IMR-90 (cell line): ENCODE measurements at regions not wholly inside any gene's neighbourhood (a gene's known extent, or its start where the extent isn't known, plus 50 kb on each side); places are given as distances from the start of the nearest gene placed in this dataset.

Experiments used
- ATAC-seq: fragments of 200-7000 bp; cut with Tn5 transposase; 2 replicates; pipeline ENCODE4 v1.9.1; 2020; ENCODE audit warnings: low read depth, mild to moderate bottlenecking, moderate library complexity
- BruUV-seq: library from RNA; stranded (reverse); fragments of 400-500 nt; replicated peaks from 2 replicates; lab custom pipeline; 2021; lab: Mats Ljungman, UMichigan
- CTCF ChIA-PET: fragments of 300-600 bp; formaldehyde crosslinking; extraction: SDS; loops from one replicate; lab custom pipeline; 2021; ENCODE audit warnings: antibody characterized with exemption; lab: Yijun Ruan, JAX
- POLR2A ChIA-PET: fragments of 300-600 bp; sonication (Branson Sonifier 250); formaldehyde crosslinking; loops from one replicate; lab custom pipeline; 2022; ENCODE audit warnings: antibody characterized with exemption; ENCODE audit not compliant: unreplicated experiment; lab: Charles Lee
- DNase-seq: peaks from one replicate; pipeline ENCODE4 v3.0.0; 2013
- H2AFZ ChIP-seq: replicated peaks from 2 replicates; pipeline ENCODE3; 2013; ENCODE audit warnings: low read length, mild to moderate bottlenecking; ENCODE audit not compliant: poor library complexity
- H2AK5ac ChIP-seq: 2 replicates; pipeline ENCODE4 v1.6.1; 2013; ENCODE audit warnings: low read depth, low read length, inconsistent platforms
- H2AK9ac ChIP-seq: replicated peaks from 2 replicates; pipeline ENCODE3; 2013; ENCODE audit warnings: mild to moderate bottlenecking, low read depth, low read length, moderate library complexity; ENCODE audit not compliant: poor library complexity
- H2BK120ac ChIP-seq: 2 replicates; pipeline ENCODE4 v1.6.1; 2013; ENCODE audit warnings: low read depth, low read length, inconsistent platforms
- H2BK15ac ChIP-seq: 3 replicates; pipeline ENCODE4 v1.6.1; 2013; ENCODE audit warnings: low read depth, low read length, inconsistent platforms
- H2BK20ac ChIP-seq: 2 replicates; pipeline ENCODE4 v1.6.1; 2013; ENCODE audit warnings: low read depth, mild to moderate bottlenecking, inconsistent platforms, low read length, moderate library complexity
- H2BK5ac ChIP-seq: 2 replicates; pipeline ENCODE4 v1.6.1; 2013; ENCODE audit warnings: mild to moderate bottlenecking, low read depth, low read length, inconsistent platforms; ENCODE audit not compliant: poor library complexity, severe bottlenecking
- H3K14ac ChIP-seq: replicated peaks from 2 replicates; pipeline ENCODE4 v1.6.1; 2013; ENCODE audit warnings: low read depth, low read length, inconsistent platforms
- H3K18ac ChIP-seq: 2 replicates; pipeline ENCODE4 v1.6.1; 2013; ENCODE audit warnings: low read depth, low read length, control low read depth
- H3K23ac ChIP-seq: 2 replicates; pipeline ENCODE4 v1.6.1; 2013; ENCODE audit warnings: low read depth, low read length, inconsistent platforms
- H3K27ac ChIP-seq: 2 replicates; pipeline ENCODE4 v1.5.1; 2013; ENCODE audit warnings: mild to moderate bottlenecking, control low read depth, low read length; ENCODE audit not compliant: insufficient read depth
- H3K27me3 ChIP-seq: 2 replicates; pipeline ENCODE4 v1.6.1; 2013; ENCODE audit warnings: low read length; ENCODE audit not compliant: control insufficient read depth, insufficient read depth
- H3K36me3 ChIP-seq: 2 replicates; pipeline ENCODE4 v1.6.1; 2013; ENCODE audit warnings: low read length, mixed read lengths; ENCODE audit not compliant: control insufficient read depth, insufficient read depth
- H3K4ac ChIP-seq: 2 replicates; pipeline ENCODE4 v1.6.1; 2013; ENCODE audit warnings: low read depth, low read length, inconsistent platforms
- H3K4me1 ChIP-seq: 2 replicates; pipeline ENCODE4 v1.6.1; 2013; ENCODE audit warnings: low read length, mixed read lengths; ENCODE audit not compliant: control insufficient read depth, insufficient read depth
- H3K4me2 ChIP-seq: 2 replicates; pipeline ENCODE4 v1.6.1; 2013; ENCODE audit warnings: low read depth, mild to moderate bottlenecking, control low read depth, low read length, moderate library complexity
- H3K4me3 ChIP-seq: 2 replicates; pipeline ENCODE4 v1.5.1; 2013; ENCODE audit warnings: low read depth, mild to moderate bottlenecking, control low read depth, low read length, moderate library complexity; ENCODE audit not compliant: insufficient read depth
- H3K56ac ChIP-seq: 2 replicates; pipeline ENCODE4 v1.6.1; 2013; ENCODE audit warnings: low read length, inconsistent platforms; ENCODE audit not compliant: insufficient read depth; ENCODE audit errors: extremely low read depth
- H3K79me1 ChIP-seq, 2 experiments: 2 replicates each; pipeline ENCODE4 v1.6.1; 2013; ENCODE audit warnings: low read length in 2 of 2, inconsistent platforms in 1 of 2, low read depth in 1 of 2
- H3K9ac ChIP-seq: 2 replicates; pipeline ENCODE4 v1.6.1; 2013; ENCODE audit warnings: low read depth, low read length, control low read depth
- H3K9me1 ChIP-seq: 2 replicates; pipeline ENCODE4 v1.6.1; 2013; ENCODE audit warnings: low read length, inconsistent platforms; ENCODE audit not compliant: insufficient read depth
- H3K9me3 ChIP-seq: 2 replicates; pipeline ENCODE4 v1.6.1; 2013; ENCODE audit warnings: low read length; ENCODE audit not compliant: control insufficient read depth, insufficient read depth
- H4K20me1 ChIP-seq: 2 replicates; pipeline ENCODE4 v1.6.1; 2013; ENCODE audit warnings: low read length, inconsistent platforms; ENCODE audit not compliant: insufficient read depth
- H4K5ac ChIP-seq: 2 replicates; pipeline ENCODE4 v1.6.1; 2013; ENCODE audit warnings: mild to moderate bottlenecking, low read depth, low read length, control low read depth
- H4K8ac ChIP-seq, 2 experiments: 2 replicates each; pipeline ENCODE4 v1.6.1; 2013; ENCODE audit warnings: low read depth in 2 of 2, low read length in 2 of 2, control low read depth in 1 of 2, inconsistent platforms in 1 of 2
- H4K91ac ChIP-seq: 2 replicates; pipeline ENCODE4 v1.6.1; 2013; ENCODE audit warnings: low read depth, low read length, inconsistent platforms; ENCODE audit not compliant: insufficient read depth
- MAFK ChIP-seq: IDR thresholded peaks from 2 replicates; pipeline ENCODE4 v1.6.1; 2012; ENCODE audit warnings: low read depth, low read length, improper control_type of control experiment
- SMC3 ChIP-seq: fragments of 150-350 bp; IDR thresholded peaks from 2 replicates; pipeline ENCODE4 v1.6.1; 2016; ENCODE audit warnings: low read depth, mild to moderate bottlenecking, antibody characterized with exemption, low read length, moderate library complexity
- WGBS, 2 experiments: methylation state at CpG; one replicate each; pipeline versions ENCODE4 v1.1.5 to v1.1.7; 2013; ENCODE audit warnings: missing lambda C conversion rate in 2 of 2; ENCODE audit not compliant: insufficient read length in 1 of 2; ENCODE audit errors: extremely low coverage in 2 of 2; 5-methylcytosine and 5-hydroxymethylcytosine counted together
- dilution Hi-C: fragments of 300-500 bp; cut with HindIII; formaldehyde crosslinking; loops from one replicate; pipeline ENCODE4 v1.14.3; 2018; ENCODE audit warnings: low sequenced_read_pairs; ENCODE audit not compliant: unreplicated experiment
- in situ Hi-C: fragments of 300-500 bp; cut with MboI; formaldehyde crosslinking; loops from 3 replicates; pipeline ENCODE4 v1.14.3; 2019; ENCODE audit warnings: low sequenced_read_pairs, inconsistent platforms, mixed read lengths
- intact Hi-C: fragments of 100-400 bp; cut with micrococcal nuclease; formaldehyde crosslinking; loops from 2 replicates; pipeline ENCODE4 v1.10.0; 2022

- dilution Hi-C loops: no loop called here
- Histone ChIP-seq H3K79me1 (no peaks in the 10 kb centered on the region), H2BK15ac (no peak overlapping the region), H3K23ac (no peak overlapping the region), H3K27me3 (no peaks in the 10 kb centered on the region), H3K36me3 (no peaks in the 10 kb centered on the region), H3K56ac (no peak overlapping the region), H4K5ac (no peak overlapping the region), H4K8ac (no peak overlapping the region), H2AK5ac (no peak overlapping the region), H2BK20ac (peak overlapping the region; percentile 39; the same call in 1 of the 2 replicates), H3K27ac (no peak overlapping the region), H3K4ac (no peak overlapping the region), H3K4me2 (no peak overlapping the region), H2BK5ac (no peak overlapping the region), H3K4me3 (no peak overlapping the region), H4K20me1 (no peaks in the 10 kb centered on the region), H3K9me1 (peaks cover 3% of the 10 kb centered on the region), H4K91ac (no peak overlapping the region), H2AK9ac (no peak overlapping the region), H2AFZ (no peak overlapping the region), H3K4me1 (peaks cover 6% of the 10 kb centered on the region; the same call in 1 of the 2 replicates), H3K18ac (no peak overlapping the region), H3K9ac (no peak overlapping the region), H3K14ac (no peak overlapping the region), H3K9me3 (no peaks in the 10 kb centered on the region), H2BK120ac (no peak overlapping the region)
- ATAC-seq: no peak
- BruUV-seq: no TSS peak
- intact Hi-C loops: loop anchor here (5.0 to 10.0 kb wide), 7 partner anchors 44 to 694 kb away; no protein-coding TSS in a partner anchor
- no CpG with 5 or more reads among the region's 3 CpGs for WGBS, 2 experiments
- no peak for TF ChIP-seq SMC3
- peak; percentile 65 for TF ChIP-seq MAFK
- CTCF ChIA-PET: no interaction called here
- DNase-seq: no peak
- POLR2A ChIA-PET: no interaction called here
- in situ Hi-C loops: loop anchor here (10.0 kb wide), 1 partner anchor 952 kb away; the partner anchor contains the start of gene LUZP2
Observed at GRCh38 chr11:23542816-23543215, 682.5 kb upstream of the CCDC179 start.
